Astrocyte of the spinal cord (primary cell): ENCODE measurements at regions not wholly inside any gene's neighbourhood (a gene's known extent, or its start where the extent isn't known, plus 50 kb on each side); places are given as distances from the start of the nearest gene placed in this dataset.
"Not testable (repeated sequence)": the region's sequence is repeated elsewhere in the genome, so short reads cannot be mapped to it uniquely, and the experiment has no call there.

Source experiments
- DNase-seq: peaks from one replicate; pipeline ENCODE4 v3.0.0; 2011; ENCODE audit warnings: low read depth, low spot score
- H3K4me3 ChIP-seq: 2 replicates; pipeline ENCODE4 v1.5.1; 2011; ENCODE audit warnings: low read depth, mild to moderate bottlenecking, low read length, moderate library complexity
- in situ Hi-C: cut with HindIII; loops from 2 replicates; pipeline ENCODE4 v1.10.0; 2017; ENCODE audit warnings: low sequenced_read_pairs
- TF ChIP-seq, protein P1 (sequence below): IDR thresholded peaks from 2 replicates; pipeline ENCODE4 v1.5.1; 2012; ENCODE audit warnings: low read depth, mild to moderate bottlenecking, low read length, inconsistent platforms

DNA sequence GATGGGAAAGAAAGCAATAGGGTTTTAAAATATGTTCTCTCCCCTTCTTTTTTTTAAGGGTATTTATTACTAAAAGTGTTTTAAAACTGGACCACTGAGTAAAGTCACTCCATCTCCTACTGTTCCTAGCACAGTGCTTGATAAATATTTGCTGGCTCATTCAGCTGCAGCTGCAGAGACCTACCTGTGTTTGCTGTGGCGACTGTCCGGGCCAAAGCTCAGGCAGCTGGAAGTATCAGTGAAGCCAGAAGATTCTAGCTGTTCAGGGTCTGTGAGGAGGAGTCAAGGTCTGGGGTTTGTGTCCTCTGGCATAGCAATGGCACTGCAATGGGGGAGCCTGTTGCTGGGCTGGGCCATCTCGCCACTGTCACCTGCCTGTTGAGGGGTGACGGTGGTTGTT lies 109.9 kb downstream of the RPLP1 start:
- no peak overlapping the region for H3K4me3 ChIP-seq
- TF ChIP-seq, protein P1, sequence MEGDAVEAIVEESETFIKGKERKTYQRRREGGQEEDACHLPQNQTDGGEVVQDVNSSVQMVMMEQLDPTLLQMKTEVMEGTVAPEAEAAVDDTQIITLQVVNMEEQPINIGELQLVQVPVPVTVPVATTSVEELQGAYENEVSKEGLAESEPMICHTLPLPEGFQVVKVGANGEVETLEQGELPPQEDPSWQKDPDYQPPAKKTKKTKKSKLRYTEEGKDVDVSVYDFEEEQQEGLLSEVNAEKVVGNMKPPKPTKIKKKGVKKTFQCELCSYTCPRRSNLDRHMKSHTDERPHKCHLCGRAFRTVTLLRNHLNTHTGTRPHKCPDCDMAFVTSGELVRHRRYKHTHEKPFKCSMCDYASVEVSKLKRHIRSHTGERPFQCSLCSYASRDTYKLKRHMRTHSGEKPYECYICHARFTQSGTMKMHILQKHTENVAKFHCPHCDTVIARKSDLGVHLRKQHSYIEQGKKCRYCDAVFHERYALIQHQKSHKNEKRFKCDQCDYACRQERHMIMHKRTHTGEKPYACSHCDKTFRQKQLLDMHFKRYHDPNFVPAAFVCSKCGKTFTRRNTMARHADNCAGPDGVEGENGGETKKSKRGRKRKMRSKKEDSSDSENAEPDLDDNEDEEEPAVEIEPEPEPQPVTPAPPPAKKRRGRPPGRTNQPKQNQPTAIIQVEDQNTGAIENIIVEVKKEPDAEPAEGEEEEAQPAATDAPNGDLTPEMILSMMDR: no peak
- in situ Hi-C loops: no loop called here
- no peak for DNase-seq

DNA sequence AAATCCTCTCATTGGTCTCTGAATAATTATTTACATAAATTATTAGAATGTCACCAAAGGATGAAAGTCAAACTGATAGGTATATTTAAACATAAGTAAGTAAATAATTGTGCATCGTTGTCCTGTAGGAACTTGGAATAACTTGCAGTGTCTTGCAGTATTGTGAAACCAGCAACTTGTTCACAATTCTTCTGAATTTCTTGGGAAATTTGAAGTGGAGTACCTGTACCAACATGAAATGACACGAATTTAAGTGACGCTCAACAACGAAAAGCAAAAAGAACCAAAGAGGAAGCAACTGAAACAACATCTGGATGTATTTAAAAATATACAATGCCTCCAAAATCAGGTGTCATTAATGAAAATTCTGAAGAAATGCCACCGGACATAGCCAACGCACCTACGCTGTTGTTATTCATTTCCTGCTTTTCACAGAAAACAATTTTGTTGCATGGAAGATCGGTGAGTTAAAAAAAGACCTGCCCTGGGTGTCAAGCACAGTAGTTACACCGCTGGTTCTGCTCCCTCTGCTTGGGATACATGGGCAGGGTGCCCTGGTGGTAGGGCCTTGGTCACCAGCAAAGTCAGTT lies 112.5 kb downstream of the RPLP1 start:
- in situ Hi-C loops: no loop called here
- H3K4me3 ChIP-seq: no peak overlapping the region
- DNase-seq: no peak
- TF ChIP-seq, protein P1: no peak

DNA sequence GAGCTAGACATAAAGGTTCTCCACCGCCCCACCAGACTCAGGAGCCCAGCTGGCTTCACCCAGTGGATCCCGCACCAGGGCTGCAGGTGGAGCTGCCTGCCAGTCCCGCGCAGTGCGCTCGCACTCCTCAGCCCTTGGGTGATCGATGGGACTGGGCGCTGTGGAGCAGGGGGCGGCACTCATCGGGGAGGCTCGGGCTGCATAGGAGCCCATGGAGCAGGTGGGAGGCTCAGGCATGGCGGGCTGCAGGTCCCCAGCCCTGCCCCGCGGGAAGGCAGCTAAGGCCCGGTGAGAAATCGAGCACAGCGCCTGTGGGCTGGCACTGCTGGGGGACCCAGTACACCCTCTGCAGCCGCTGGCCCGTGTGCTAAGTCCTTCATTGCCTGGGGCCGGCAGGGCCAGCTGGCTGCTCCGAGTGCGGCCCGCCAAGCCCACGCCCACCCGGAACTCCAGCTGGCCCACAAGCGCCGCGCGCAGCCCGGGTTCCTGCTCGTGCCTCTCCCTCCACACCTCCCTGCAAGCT lies 114.7 kb downstream of the RPLP1 start:
- DNase-seq: not testable (repeated sequence)

GRCh38 chr15:69568173-69569009 lies 115.8 kb downstream of the RPLP1 start:
- H3K4me3 ChIP-seq: no peak overlapping the region
- TF ChIP-seq, protein P1: no peak
- in situ Hi-C loops: no loop called here
- peak; percentile 65 for DNase-seq

More for the DNA sequence above, 114.7 kb downstream of the RPLP1 start:
- in situ Hi-C loops, H3K4me3 ChIP-seq: not testable (repeated sequence)

DNA sequence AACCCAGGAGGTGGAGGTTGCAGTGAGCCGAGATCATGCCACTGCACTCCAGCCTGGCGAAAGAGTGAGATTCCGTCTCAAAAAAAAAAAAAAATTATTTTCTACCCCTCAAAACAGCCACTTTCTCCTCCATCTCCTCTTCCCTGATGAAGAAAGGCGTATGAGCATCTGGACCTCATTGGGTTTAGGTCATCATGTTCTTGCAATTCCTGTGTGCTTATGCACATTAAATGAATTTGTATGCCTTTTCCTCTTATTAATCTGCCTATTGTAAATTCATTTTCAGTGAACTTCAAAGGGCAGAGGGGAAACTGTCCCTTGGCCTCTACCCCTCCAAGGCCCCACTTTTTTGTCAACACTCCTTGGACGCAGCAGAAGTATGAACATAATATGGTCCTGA lies 117.8 kb downstream of the RPLP1 start:
- in situ Hi-C loops: no loop called here
- TF ChIP-seq, protein P1: no peak
- no peak overlapping the region for H3K4me3 ChIP-seq
- DNase-seq: no peak

DNA sequence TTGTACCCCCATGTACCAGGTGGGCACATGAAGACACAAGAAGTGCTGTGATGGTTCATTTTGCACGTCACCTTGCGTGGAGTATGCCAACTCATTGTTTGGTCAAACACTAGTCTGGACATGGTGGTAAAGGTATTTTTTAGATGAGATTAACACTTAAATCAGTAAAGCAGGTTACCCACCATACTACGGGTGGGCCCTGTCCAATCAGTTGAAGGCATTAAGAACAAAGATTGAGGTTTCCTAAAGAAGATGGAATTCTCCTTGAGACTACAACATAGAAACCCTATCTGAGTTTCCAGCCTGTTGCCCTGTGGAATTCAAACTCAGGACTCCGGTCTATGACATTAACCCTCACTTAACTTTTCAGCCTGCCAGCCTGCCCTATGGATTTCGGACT lies 118.4 kb downstream of the RPLP1 start:
- no peak for DNase-seq
- no peak overlapping the region for H3K4me3 ChIP-seq
- in situ Hi-C loops: no loop called here
- TF ChIP-seq, protein P1: no peak

DNA sequence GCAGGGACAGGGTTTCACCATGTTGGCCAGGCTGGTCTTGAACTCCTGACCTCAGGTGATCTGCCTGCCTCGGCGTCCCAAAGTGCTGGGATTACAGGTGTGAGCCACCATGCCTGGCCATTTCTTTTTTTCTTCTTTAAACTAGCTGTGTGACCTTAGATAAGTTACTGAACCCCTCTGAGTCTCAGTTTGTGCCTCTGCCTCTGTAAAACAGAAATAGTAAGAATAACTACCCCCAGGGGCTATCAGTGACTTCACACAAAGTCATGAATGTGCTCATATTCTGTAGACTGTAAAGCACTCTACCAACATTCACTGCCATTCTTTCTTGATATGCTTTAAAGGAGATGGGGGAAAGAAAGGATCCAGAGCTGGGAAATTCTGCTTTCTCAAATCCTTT lies 120.7 kb downstream of the RPLP1 start:
- H3K4me3 ChIP-seq, in situ Hi-C loops, DNase-seq: not testable (repeated sequence)
